GM10266 (cell line): ENCODE measurements at regions not wholly inside any gene's neighbourhood (a gene's known extent, or its start where the extent isn't known, plus 50 kb on each side); places are given as distances from the start of the nearest gene placed in this dataset.

Experiments used
- DNase-seq: peaks from one replicate; pipeline ENCODE4 v3.0.0; 2012; ENCODE audit errors: extremely low spot score
- CTCF ChIP-seq: IDR thresholded peaks from 2 replicates; pipeline ENCODE4 v1.5.1; 2012; ENCODE audit warnings: mild to moderate bottlenecking, low read depth; ENCODE audit not compliant: control insufficient read depth, insufficient read depth; ENCODE audit errors: missing control alignments

GRCh38 chr2:14408695-14409094 is 223.8 kb upstream of the LRATD1 start:
- no peak for TF ChIP-seq CTCF

GRCh38 chr2:14417551-14417950 is 215.0 kb upstream of the LRATD1 start:
- no peak for TF ChIP-seq CTCF

More at GRCh38 chr2:14408695-14409094, 223.8 kb upstream of the LRATD1 start:
- no peak for DNase-seq

GRCh38 chr2:14418115-14418514 is 214.4 kb upstream of the LRATD1 start:
- TF ChIP-seq CTCF = no peak
- no peak for DNase-seq

More at GRCh38 chr2:14417551-14417950, 215.0 kb upstream of the LRATD1 start:
- DNase-seq = no peak

- no peak for DNase-seq
- no peak for TF ChIP-seq CTCF
Measured at GRCh38 chr2:14420851-14421250, 211.7 kb upstream of the LRATD1 start.

GRCh38 chr2:14422426-14422825 is 210.1 kb upstream of the LRATD1 start:
- no peak for TF ChIP-seq CTCF
- no peak for DNase-seq

- no peak for DNase-seq
- no peak for TF ChIP-seq CTCF
Measured at GRCh38 chr2:14423145-14423906, 209.2 kb upstream of the LRATD1 start.
